GM18502 (cell line): ENCODE measurements at regions not wholly inside any gene's neighbourhood (a gene's known extent, or its start where the extent isn't known, plus 50 kb on each side); places are given as distances from the start of the nearest gene placed in this dataset.
"Not testable (repeated sequence)": the region's sequence is repeated elsewhere in the genome, so short reads cannot be mapped to it uniquely, and the experiment has no call there.

Experiments used
- ATAC-seq: cut with Tn5 transposase; IDR thresholded peaks from one replicate; pipeline ENCODE4 v1.9.1; 2021; ENCODE audit warnings: mild to moderate bottlenecking; ENCODE audit not compliant: unreplicated experiment, poor library complexity

- ATAC-seq, result not testable (repeated sequence)
Measured at GRCh38 chr4:142897518-142897917, 51.4 kb upstream of the INPP4B start.

DNA sequence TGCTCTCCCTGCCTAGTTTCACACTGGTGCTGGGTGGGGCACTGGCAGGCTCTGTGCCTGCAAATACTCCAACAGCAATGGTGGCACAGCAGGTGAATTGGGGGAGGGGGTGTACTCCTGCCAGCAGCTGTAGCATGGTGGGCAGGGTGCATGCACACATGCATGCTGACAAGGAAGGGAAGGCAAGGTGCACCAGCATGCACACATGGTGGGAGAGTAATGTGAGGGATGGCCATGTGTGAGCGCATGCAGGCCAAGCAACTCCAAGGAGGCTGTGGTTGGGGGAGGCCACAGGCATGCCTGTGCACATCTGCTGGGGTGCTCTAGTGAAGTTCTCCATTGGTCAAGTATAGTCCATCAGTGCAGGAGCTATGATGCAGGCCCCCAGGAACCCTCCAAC is 54.5 kb upstream of the INPP4B start:
- ATAC-seq, result no peak

- no peak for ATAC-seq
Measured at GRCh38 chr4:142901166-142901662, 55.1 kb upstream of the INPP4B start.

GRCh38 chr4:142903617-142904016 is 57.5 kb upstream of the INPP4B start:
- not testable (repeated sequence) for ATAC-seq

DNA sequence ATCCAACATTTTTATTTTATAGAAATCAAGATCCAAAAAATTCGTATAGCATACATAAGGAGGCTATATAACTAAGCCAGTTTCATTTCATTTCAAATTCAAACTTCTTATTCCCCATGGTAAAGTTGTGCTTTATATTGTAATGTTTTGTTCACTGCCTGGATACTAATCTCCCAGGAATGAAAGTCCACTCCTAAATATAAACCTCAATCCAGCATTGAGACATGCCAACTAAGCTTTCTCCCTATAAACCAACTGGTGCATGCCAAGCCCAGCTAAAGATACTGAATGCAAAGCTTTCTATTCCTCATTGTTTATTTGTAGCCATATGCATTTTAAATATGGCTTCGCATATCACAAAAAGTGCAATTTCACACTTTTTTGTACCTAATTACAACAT is 63.8 kb upstream of the INPP4B start:
- ATAC-seq, result no peak

DNA sequence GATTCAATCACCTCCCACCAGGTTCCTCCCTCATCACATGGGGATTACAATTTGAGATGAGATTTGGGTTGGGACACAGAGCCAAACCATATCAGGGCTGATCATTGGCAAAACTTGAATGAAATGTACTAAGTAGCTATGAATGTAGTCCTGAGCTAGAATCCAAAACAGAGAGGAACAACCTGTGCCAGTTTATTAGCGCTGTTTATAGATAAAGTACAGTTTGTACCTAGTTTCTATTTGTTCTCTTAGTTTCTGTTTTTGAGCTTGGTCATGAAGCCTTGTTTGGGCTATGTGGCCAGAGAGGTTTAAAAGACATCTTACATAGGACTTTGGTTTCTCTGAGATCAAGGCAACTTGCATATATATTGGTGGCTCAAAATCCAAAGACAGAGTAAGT is 66.9 kb upstream of the INPP4B start:
- no peak for ATAC-seq

DNA sequence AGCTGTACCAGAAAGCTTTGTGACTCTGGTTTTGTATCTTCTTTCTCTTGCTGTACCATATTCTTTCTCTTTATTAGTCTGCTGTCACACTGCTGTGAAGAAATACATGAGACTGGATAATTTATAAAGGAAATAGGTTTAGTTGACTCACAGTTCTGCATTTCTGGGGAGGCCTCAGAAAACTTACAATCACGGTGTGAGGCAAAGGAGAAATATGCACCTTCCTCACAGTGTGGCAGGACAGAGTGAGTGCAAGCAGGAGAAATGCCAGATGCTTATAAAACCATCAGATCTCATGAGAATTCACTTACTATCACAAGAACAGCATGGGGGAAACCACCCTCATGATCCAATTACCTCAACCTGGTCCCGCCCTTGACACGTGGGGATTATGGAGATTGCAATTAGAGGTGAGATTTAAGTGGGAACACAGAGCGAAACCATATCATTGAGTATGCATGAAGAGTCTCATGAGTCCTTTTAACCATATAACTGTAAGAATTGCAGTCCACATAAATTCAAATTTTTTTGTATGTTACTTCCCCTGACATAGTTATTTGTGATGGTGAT is 67.4 kb upstream of the INPP4B start:
- ATAC-seq, result no peak

- no peak for ATAC-seq
Measured at GRCh38 chr4:142917678-142918077, 71.6 kb upstream of the INPP4B start.

GRCh38 chr4:142922720-142923119 is 76.6 kb upstream of the INPP4B start:
- no peak for ATAC-seq

- no peak for ATAC-seq
Measured at GRCh38 chr4:142923619-142924018, 77.5 kb upstream of the INPP4B start.

DNA sequence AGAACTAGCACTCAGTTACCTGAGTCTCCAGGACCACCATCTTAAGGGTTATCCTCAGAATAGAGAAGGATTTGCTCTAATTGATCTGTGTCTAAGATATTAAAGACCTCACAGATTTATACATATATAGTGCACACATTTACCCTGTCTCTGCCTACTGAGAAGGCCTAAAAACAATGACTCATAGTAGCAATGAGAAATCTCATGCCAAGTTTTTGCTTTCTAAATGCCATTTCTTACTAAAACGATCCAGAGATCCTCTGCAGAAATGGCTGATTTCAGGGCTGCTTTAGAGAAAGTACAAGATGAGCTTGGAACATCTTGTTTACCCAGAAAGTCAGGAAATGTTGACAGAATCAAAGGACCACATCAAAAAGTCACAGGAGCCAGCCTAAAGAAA is 79.1 kb upstream of the INPP4B start:
- ATAC-seq, result no peak

DNA sequence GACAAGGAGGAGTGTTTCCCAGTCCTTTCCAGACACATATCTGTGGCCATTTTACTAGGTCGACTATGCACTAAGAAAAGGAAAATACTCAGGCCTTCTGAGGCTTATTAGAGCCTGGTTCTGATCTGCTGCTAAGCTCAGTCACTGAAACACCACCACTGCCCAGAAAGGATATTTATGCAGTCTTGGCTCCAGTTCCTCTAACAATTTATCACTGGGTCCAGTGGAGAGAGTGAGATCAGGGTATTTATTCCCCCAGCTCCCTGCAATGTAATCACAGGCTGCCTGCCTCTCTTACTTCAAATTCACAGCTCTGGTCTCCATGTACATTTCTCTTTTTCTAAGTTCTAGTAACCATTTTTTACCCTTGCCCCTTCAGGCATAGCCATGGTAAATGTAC is 81.6 kb upstream of the INPP4B start:
- no peak for ATAC-seq

GRCh38 chr4:142929526-142929925 is 83.4 kb upstream of the INPP4B start:
- ATAC-seq, result no peak

DNA sequence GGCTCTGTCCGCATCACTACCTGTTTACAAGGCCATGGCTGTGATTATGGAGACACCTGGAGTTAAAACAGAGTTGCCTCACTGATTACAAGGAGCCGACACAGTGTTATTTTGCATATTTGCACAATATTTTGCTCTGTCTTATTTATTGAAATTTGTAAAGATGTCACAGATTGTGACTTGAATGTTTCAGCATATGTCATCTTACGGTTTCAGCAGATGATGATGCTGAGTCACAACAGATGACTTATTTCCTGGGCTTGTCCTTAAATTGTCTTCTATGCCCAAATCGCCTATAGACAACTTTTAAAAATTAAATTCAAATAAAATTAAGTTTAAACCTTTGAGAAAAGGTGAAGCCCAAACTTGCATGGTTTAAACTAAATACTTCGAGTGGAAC is 87.1 kb upstream of the INPP4B start:
- no peak for ATAC-seq

DNA sequence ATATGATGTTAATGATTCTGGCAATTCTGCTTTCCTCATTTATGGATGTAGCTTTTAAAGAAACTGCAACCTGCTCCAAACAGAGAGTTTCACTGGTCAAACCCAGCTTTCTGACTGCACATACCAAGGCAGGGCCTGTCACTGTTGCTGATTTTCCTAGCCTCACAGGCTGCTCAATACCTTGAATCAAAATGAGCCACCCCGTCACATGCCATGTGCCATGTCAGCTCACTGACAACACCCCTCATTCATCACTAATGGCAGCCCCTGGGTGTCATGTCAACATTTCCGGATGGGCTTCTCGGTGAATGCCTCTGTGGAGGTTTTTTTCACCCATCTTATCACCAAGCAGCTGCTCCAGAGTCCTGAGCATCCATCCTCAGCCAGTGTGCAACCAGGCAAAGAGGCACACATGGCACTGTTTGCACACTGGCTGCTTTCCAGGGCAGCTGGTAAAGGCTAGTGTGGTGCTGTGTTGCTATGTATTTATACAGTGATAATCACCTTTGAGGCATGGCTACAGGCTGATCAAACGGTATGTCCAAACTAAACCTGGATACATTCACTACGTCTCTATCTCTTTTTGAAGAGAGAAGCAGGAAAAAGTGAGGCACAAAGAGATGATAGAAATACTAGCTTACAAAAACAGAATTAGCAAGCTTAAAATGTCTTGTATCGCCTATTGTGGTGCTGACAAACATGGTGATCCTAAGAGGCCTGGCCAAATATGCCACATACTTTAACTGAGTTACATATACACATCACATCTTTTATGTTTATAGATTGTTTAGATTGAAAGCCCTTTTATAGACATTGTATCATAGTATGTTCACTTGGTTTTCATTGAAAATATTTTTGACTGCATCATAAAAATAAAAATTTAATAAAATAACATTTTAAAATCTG is 94.6 kb upstream of the INPP4B start:
- no peak for ATAC-seq

DNA sequence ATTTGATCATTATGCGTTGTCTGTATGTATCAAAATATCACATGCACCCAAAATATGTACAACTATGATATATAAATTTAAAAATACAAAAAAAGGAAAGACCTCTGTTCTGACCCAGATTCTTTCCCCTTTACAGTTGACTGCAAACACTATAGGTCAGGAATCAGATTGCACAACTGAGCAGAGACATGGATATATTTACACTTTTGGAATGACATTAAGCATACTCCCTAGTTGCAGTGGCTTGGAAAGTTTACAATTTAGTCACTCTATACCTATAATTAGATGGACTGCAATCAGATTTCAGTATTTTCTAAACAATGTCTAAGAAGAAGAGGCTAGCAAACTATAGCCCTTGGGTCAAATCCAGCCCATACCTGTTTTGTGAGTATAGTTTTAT is 98.5 kb upstream of the INPP4B start:
- ATAC-seq, result no peak

GRCh38 chr4:142952821-142953580 is 106.9 kb upstream of the INPP4B start:
- no peak for ATAC-seq

DNA sequence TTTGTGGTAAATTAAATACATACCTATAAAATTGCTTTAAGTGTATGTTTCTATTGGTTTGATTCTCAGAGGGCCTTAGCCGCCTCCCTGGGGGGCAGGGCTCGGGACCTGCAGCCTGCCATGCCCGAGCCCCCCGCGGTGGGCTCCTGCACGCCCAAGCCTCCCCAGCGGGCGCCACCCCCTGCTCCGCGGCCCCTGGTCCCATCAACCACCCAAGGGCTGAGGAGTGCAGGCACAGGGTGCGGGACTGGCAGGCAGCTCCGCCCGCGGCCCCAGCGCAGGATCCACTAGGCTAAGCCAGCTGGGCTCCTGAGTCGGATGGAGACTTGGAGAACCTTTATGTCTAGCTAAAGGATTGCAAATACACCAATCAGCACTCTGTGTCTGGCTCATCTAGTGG is 108.3 kb upstream of the INPP4B start:
- ATAC-seq, result no peak

DNA sequence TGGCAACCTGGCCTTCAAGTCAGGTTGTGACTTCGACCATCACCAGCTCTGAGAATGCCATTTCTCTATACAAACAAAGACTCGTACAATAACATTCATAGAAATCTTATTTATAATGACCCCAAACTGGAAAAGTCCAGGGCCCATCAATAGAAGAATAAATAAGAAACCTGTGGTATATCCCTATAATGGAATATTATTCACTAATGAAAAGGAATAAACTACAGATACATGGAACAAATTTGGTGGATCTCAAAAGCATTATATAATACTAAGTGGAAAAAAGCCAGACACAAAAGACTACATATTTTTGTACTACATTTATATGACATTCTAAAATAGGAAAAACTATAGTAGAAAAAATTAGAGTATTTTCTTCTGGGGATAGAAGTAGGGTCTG is 109.4 kb upstream of the INPP4B start:
- no peak for ATAC-seq

GRCh38 chr4:142959173-142959572 is 113.1 kb upstream of the INPP4B start:
- ATAC-seq, result no peak

- ATAC-seq, result no peak
Measured at GRCh38 chr4:142960126-142960525, 114.0 kb upstream of the INPP4B start.
